ENCODE measurements at regions not wholly inside any gene's neighbourhood (a gene's known extent, or its start where the extent isn't known, plus 50 kb on each side); places are given as distances from the start of the nearest gene placed in this dataset.

GRCh38 chr22:23377767-23378166, 197.5 kb downstream of the BCR start:
- no peak for DNase-seq (ENCODE audit: low spot score, unreplicated experiment)
- Mint-ChIP-seq H3K9me3 (ENCODE audit: low read depth) (no peaks in the 10 kb centered on the region), H3K27me3 (peaks cover 38% of the 10 kb centered on the region)

GRCh38 chr22:23376256-23376655, 195.9 kb downstream of the BCR start:
- no peaks in the 10 kb centered on the region for H3K36me3 Mint-ChIP-seq (ENCODE audit: insufficient read depth)
- H3K4me1 Mint-ChIP-seq (ENCODE audit: low read depth) = no peaks in the 10 kb centered on the region
- H3K27me3 Mint-ChIP-seq = peaks cover 38% of the 10 kb centered on the region
- no peak overlapping the region for H3K4me3 Mint-ChIP-seq (ENCODE audit: low read depth)
- H3K9me3 Mint-ChIP-seq (ENCODE audit: low read depth) = no peaks in the 10 kb centered on the region
- TF ChIP-seq CTCF (IDR thresholded peaks at IDR 0.05; ENCODE audit: unreplicated experiment) = peak; percentile 30
- H3K27ac Mint-ChIP-seq = no peak overlapping the region
- DNase-seq (ENCODE audit: low spot score, unreplicated experiment) = no peak

More at GRCh38 chr22:23377767-23378166, 197.5 kb downstream of the BCR start:
- Mint-ChIP-seq H3K36me3 (ENCODE audit: insufficient read depth) (no peaks in the 10 kb centered on the region), H3K4me1 (ENCODE audit: low read depth) (no peaks in the 10 kb centered on the region), H3K4me3 (ENCODE audit: low read depth) (no peak overlapping the region), H3K27ac (no peak overlapping the region)
- TF ChIP-seq CTCF (IDR thresholded peaks at IDR 0.05; ENCODE audit: unreplicated experiment) = no peak

GRCh38 chr22:23375031-23375827, 194.9 kb downstream of the BCR start:
- no peaks in the 10 kb centered on the region for H3K9me3 Mint-ChIP-seq (ENCODE audit: low read depth)
- peaks cover 42% of the 10 kb centered on the region for H3K27me3 Mint-ChIP-seq
- no peak for TF ChIP-seq CTCF (IDR thresholded peaks at IDR 0.05; ENCODE audit: unreplicated experiment)
- H3K36me3 Mint-ChIP-seq (ENCODE audit: insufficient read depth) = no peaks in the 10 kb centered on the region
- H3K27ac Mint-ChIP-seq = no peak overlapping the region
- no peak overlapping the region for H3K4me3 Mint-ChIP-seq (ENCODE audit: low read depth)
- no peak for DNase-seq (ENCODE audit: low spot score, unreplicated experiment)
- no peaks in the 10 kb centered on the region for H3K4me1 Mint-ChIP-seq (ENCODE audit: low read depth)

GRCh38 chr22:23373601-23374000, 193.3 kb downstream of the BCR start:
- H3K4me3 Mint-ChIP-seq (ENCODE audit: low read depth) = no peak overlapping the region
- no peak for DNase-seq (ENCODE audit: low spot score, unreplicated experiment)
- H3K27ac Mint-ChIP-seq = no peak overlapping the region
- no peaks in the 10 kb centered on the region for H3K9me3 Mint-ChIP-seq (ENCODE audit: low read depth)
- no peaks in the 10 kb centered on the region for H3K4me1 Mint-ChIP-seq (ENCODE audit: low read depth)
- no peak for TF ChIP-seq CTCF (IDR thresholded peaks at IDR 0.05; ENCODE audit: unreplicated experiment)
- peaks cover 58% of the 10 kb centered on the region for H3K27me3 Mint-ChIP-seq
- no peaks in the 10 kb centered on the region for H3K36me3 Mint-ChIP-seq (ENCODE audit: insufficient read depth)

- no peak for TF ChIP-seq CTCF (IDR thresholded peaks at IDR 0.05; ENCODE audit: unreplicated experiment)
- no peak for DNase-seq (ENCODE audit: low spot score, unreplicated experiment)
- no peaks in the 10 kb centered on the region for H3K9me3 Mint-ChIP-seq (ENCODE audit: low read depth)
- H3K27me3 Mint-ChIP-seq = peaks cover 64% of the 10 kb centered on the region
- no peak overlapping the region for H3K4me3 Mint-ChIP-seq (ENCODE audit: low read depth)
- no peak overlapping the region for H3K27ac Mint-ChIP-seq
- H3K36me3 Mint-ChIP-seq (ENCODE audit: insufficient read depth) = no peaks in the 10 kb centered on the region
- H3K4me1 Mint-ChIP-seq (ENCODE audit: low read depth) = peaks cover 5% of the 10 kb centered on the region
Observed at GRCh38 chr22:23370251-23370650, 189.9 kb downstream of the BCR start.

Data from progenitor cell of endocrine pancreas (in vitro differentiated cells).